NB4 (cell line): ENCODE measurements at regions not wholly inside any gene's neighbourhood (a gene's known extent, or its start where the extent isn't known, plus 50 kb on each side); places are given as distances from the start of the nearest gene placed in this dataset.

Source experiments
- DNase-seq: peaks from one replicate; pipeline ENCODE4 v3.0.0; 2010; ENCODE audit warnings: low read depth
- H3K4me3 ChIP-seq: one replicate; pipeline ENCODE4 v1.5.1; 2011; ENCODE audit warnings: mild to moderate bottlenecking, low read depth, low read length, moderate library complexity
- MYC ChIP-seq: IDR thresholded peaks from 2 replicates; pipeline ENCODE4 v1.6.1; 2011; ENCODE audit warnings: low read depth, low read length
- POLR2A ChIP-seq: IDR thresholded peaks from 2 replicates; pipeline ENCODE4 v1.6.1; 2011; ENCODE audit warnings: mild to moderate bottlenecking; ENCODE audit not compliant: insufficient read length; ENCODE audit errors: extremely low read depth
- TF ChIP-seq, protein P1 (sequence below): IDR thresholded peaks from 2 replicates; pipeline ENCODE4 v1.6.1; 2011; ENCODE audit warnings: low read depth, low read length
- TF ChIP-seq, protein P2 (sequence below): IDR thresholded peaks from one replicate; pipeline ENCODE4 v1.5.1; 2012; ENCODE audit warnings: low read depth, low read length

GRCh38 chr10:10701084-10701611 is 316.5 kb upstream of the CELF2 start:
- no peak for DNase-seq
- no peak overlapping the region for H3K4me3 ChIP-seq
- TF ChIP-seq, protein P1, sequence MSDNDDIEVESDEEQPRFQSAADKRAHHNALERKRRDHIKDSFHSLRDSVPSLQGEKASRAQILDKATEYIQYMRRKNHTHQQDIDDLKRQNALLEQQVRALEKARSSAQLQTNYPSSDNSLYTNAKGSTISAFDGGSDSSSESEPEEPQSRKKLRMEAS = no peak
- TF ChIP-seq, protein P2, sequence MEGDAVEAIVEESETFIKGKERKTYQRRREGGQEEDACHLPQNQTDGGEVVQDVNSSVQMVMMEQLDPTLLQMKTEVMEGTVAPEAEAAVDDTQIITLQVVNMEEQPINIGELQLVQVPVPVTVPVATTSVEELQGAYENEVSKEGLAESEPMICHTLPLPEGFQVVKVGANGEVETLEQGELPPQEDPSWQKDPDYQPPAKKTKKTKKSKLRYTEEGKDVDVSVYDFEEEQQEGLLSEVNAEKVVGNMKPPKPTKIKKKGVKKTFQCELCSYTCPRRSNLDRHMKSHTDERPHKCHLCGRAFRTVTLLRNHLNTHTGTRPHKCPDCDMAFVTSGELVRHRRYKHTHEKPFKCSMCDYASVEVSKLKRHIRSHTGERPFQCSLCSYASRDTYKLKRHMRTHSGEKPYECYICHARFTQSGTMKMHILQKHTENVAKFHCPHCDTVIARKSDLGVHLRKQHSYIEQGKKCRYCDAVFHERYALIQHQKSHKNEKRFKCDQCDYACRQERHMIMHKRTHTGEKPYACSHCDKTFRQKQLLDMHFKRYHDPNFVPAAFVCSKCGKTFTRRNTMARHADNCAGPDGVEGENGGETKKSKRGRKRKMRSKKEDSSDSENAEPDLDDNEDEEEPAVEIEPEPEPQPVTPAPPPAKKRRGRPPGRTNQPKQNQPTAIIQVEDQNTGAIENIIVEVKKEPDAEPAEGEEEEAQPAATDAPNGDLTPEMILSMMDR = no peak
- no peak for TF ChIP-seq POLR2A
- no peak for TF ChIP-seq MYC

GRCh38 chr10:10702211-10702610 is 315.5 kb upstream of the CELF2 start:
- TF ChIP-seq MYC (no peak), POLR2A (no peak)
- TF ChIP-seq, protein P2 = no peak
- TF ChIP-seq, protein P1 = no peak
- DNase-seq = no peak
- H3K4me3 ChIP-seq = no peak overlapping the region

- H3K4me3 ChIP-seq = no peak overlapping the region
- DNase-seq = no peak
- no peak for TF ChIP-seq POLR2A
- TF ChIP-seq, protein P1 = no peak
- TF ChIP-seq MYC = no peak
- TF ChIP-seq, protein P2 = no peak
These were observed 314.3 kb upstream of the CELF2 start for GRCh38 chr10:10703382-10703781.

- TF ChIP-seq POLR2A (no peak), MYC (no peak)
- TF ChIP-seq, protein P1 = no peak
- TF ChIP-seq, protein P2 = no peak
- no peak for DNase-seq
These were observed 305.4 kb upstream of the CELF2 start for GRCh38 chr10:10712155-10712704.

DNA sequence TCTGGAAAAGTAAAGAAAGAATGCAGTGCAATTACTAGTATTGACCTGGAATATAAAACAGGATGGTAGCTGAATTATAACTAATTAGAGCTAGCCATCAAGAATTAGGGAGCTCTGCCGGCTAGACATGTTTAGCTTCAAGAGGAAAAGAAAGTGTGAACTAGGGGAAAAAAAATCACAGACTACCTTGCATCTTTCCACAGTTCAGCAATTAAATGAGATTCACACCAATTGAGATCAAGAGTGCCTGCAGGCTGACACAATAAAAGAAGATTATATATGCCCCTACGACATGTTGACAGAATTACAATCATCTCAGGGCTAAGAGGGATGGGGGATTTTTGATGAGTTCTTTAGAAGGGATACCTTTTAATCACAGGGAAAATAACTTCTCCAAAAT is 303.3 kb upstream of the CELF2 start:
- no peak overlapping the region for H3K4me3 ChIP-seq
- DNase-seq = no peak
- no peak for TF ChIP-seq POLR2A

More at GRCh38 chr10:10712155-10712704, 305.4 kb upstream of the CELF2 start:
- no peak overlapping the region for H3K4me3 ChIP-seq

DNA sequence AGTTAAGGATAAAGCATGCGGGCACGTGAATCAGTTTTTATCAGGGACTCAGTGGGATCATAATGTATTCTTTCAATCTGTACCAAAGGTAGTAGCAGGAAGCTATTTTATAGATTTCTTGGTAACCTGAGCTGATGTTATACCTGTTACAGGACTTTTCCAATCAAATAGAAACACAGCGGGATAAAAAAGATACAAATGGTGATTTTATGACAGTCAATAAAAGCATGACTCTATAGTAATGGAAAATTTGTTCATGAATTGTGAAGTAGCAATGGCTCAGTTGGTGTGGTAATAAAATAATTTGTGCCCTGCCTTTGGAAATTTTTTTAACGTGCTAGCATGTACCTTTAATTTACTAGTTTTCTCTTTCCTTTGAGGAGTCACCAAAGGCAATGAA is 300.7 kb upstream of the CELF2 start:
- no peak for DNase-seq
- TF ChIP-seq MYC (no peak), POLR2A (no peak)
- TF ChIP-seq, protein P2 = no peak
- TF ChIP-seq, protein P1 = no peak
- H3K4me3 ChIP-seq = no peak overlapping the region
